HG02973 (cell line): ENCODE measurements at regions not wholly inside any gene's neighbourhood (a gene's known extent, or its start where the extent isn't known, plus 50 kb on each side); places are given as distances from the start of the nearest gene placed in this dataset.
"Not testable (repeated sequence)": the region's sequence is repeated elsewhere in the genome, so short reads cannot be mapped to it uniquely, and the experiment has no call there.

ENCODE experiments used
- ATAC-seq: cut with Tn5 transposase; IDR thresholded peaks from one replicate; pipeline ENCODE4 v1.9.1; 2021; ENCODE audit warnings: moderate library complexity; ENCODE audit not compliant: unreplicated experiment

DNA sequence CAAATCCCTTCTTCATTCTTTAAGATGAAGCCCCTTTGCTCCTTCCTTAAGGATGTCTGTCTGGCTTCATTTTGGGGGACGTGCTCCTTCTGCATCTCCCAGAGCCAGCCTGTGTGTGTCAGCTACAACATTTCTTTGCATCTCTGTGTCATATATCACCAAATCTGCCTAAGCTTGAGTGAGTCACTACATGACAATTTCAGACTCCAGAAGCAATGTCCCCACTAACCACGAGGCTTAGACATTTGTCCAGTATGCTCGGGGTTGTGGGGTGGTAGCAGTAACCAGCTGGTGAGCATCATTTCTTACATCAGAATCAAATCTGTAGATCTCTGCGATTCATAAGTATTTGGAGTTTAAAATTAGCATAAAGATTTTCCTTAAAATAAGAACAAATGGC lies 54.1 kb upstream of the USP14 start:
- ATAC-seq, result not testable (repeated sequence)

DNA sequence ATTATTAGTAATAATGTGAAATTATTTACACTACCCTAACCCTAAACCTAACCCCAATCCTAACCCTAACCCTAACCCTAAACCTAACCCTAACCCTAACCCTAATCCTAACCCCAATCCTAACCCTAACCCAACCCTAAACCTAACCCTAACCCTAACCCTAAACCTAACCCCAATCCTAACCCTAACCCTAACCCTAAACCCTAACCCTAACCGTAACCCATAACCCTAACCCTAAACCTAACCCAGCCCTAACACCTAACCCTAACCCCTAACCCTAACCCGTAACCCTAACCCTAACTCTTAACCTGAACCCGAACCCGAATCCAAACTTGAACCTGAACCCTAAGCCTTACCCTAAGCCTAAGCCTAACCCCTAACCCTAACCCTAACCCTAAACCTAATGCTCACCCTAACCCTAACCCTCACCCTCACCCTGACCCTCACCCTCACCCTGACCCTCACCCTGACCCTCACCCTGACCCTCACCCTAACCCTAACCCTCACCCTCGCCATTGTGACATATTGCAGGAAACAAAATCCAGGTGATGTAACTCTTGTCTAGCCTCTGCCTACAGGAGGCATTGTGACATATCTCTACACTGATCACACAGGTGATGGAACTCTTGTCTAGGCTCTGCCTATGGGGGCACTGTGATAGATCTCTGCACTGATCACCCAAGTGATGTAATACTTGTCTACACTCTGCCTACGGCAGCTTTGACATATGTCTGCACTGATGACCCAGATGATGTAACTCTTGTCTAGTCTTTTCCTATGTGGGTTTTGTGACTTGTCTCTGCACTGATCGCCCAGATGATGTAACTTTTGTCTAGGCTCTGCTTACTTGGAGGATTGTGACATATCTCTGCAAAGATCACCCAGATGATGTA lies 53.0 kb upstream of the USP14 start:
- ATAC-seq, result not testable (repeated sequence)

DNA sequence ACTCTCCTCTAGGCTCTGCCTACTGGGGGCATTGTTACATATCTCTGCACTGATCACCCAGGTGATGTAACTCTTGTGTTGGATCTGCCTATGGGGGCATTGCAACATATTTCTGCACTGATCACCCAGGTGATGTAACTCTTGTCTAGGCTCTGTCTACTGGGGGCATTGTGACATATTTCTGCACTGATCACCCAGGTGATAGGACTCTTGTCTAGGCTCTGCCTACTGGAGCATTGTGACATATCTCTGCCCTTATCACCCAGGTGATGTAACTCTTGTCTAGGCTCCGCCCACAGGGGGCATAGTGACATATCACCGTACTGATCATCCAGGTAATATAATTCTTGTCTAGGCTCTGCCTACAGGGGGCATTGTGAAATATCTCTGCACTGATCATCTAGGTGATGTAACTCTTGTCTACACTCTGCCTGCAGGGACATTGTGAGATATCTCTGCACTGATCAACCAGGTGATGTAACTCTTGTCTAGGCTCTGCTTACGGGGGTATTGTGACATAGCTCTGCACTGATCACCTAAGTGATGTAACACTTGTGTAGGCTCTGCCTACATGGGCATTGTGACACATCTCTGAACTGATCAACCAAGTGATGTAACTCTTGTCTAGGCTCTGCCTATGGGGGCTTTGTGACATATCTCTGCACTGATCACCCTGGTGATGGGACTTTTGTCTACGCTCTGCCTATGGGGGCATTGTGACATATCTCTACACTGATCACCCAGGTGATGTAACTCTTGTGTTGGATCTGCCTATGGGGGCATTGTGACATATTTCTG lies 52.1 kb upstream of the USP14 start:
- ATAC-seq, result not testable (repeated sequence)

DNA sequence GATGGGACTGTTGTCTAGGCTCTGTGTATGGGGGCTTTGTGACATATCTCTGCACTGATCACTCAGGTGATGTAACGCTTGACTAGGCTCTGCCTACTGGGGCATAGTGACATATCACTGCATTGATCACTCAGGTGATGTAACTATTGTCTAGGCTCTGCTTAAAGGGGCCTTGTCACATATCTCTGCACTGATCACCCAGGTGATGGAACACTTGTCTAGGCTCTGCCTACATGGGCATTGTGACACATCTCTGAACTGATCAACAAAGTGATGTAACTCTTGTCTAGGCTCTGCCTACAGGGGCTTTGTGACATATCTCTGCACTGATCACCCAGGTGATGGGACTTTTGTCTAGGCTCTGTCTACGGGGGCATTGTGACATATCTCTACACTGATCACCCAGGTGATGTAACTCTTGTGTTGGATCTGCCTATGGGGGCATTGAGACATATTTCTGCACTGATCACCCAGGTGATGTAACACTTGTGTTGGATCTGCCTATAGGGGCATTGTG lies 51.4 kb upstream of the USP14 start:
- ATAC-seq, result not testable (repeated sequence)

DNA sequence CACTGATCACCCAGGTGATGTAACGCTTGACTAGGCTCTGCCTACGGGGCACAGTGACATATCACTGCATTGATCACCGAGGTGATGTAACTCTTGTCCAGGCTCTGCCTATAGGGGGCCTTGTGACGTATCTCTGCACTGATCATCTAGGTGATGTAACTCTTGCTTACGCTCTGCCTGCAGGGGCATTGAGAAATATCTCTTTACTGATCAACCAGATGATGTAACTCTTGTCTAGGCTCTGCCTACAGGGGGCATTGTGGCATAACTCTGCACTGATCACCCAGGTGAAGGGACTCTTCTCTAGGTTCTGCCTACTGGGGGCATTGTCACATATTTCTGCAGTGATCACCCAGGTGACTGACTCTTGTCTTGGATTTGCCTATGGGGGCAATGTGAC lies 50.9 kb upstream of the USP14 start:
- ATAC-seq, result not testable (repeated sequence)

DNA sequence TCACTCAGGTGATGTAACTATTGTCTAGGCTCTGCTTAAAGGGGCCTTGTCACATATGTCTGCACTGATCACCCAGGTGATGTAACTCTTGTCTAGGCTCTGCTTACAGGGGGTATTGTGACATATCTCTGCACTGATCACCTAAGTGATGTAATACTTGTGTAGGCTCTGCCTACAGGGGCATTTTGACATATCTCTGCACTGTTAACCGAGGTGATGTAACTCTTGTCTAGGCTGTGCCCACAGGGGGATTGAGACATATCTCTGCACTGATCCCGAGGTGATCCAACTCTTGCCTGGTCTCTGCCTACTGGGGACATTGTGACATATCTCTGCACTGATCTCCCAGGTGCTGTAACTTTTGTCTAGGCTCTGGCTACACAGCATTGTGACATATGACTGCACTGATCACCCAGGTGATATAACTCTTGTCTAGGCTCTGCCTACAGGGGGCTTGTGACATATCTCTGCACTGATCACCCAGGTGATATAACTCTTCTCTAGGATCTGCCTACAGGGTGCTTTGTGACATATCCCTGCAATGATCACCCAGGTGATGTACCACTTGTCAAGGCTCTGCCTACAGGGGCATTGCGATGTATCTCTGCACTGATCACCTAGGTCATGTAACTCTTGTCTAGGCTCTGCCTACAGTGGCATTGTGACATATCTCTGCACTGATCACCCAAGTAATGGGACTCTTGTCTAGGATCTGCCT lies 50.3 kb upstream of the USP14 start:
- ATAC-seq, result peak; percentile 46
